GM18499 (cell line): ENCODE measurements at regions not wholly inside any gene's neighbourhood (a gene's known extent, or its start where the extent isn't known, plus 50 kb on each side); places are given as distances from the start of the nearest gene placed in this dataset.
"Not testable (repeated sequence)": the region's sequence is repeated elsewhere in the genome, so short reads cannot be mapped to it uniquely, and the experiment has no call there.

ENCODE experiments used
- ATAC-seq: cut with Tn5 transposase; IDR thresholded peaks from one replicate; pipeline ENCODE4 v1.9.1; 2021; ENCODE audit warnings: moderate number of reproducible peaks; ENCODE audit not compliant: insufficient read depth, unreplicated experiment

GRCh38 chr6:19554356-19555225, 282.6 kb upstream of the ID4 start:
- ATAC-seq: no peak

- ATAC-seq: no peak
Measured at GRCh38 chr6:19557191-19557590, 280.0 kb upstream of the ID4 start.

- no peak for ATAC-seq
Measured at GRCh38 chr6:19558201-19558600, 279.0 kb upstream of the ID4 start.

GRCh38 chr6:19558934-19559333, 278.2 kb upstream of the ID4 start:
- no peak for ATAC-seq

GRCh38 chr6:19562468-19562867, 274.7 kb upstream of the ID4 start:
- no peak for ATAC-seq

GRCh38 chr6:19569563-19569962, 267.6 kb upstream of the ID4 start:
- no peak for ATAC-seq

GRCh38 chr6:19571176-19571575, 266.0 kb upstream of the ID4 start:
- ATAC-seq: no peak

GRCh38 chr6:19578481-19578880, 258.7 kb upstream of the ID4 start:
- ATAC-seq: no peak

- ATAC-seq: not testable (repeated sequence)
Measured at GRCh38 chr6:19584207-19584606, 253.0 kb upstream of the ID4 start.

GRCh38 chr6:19587238-19587942, 249.8 kb upstream of the ID4 start:
- no peak for ATAC-seq

- ATAC-seq: no peak
Measured at GRCh38 chr6:19590501-19591131, 246.6 kb upstream of the ID4 start.

GRCh38 chr6:19597809-19598320, 239.3 kb upstream of the ID4 start:
- no peak for ATAC-seq

GRCh38 chr6:19599796-19600464, 237.2 kb upstream of the ID4 start:
- no peak for ATAC-seq

GRCh38 chr6:19602434-19603013, 234.6 kb upstream of the ID4 start:
- no peak for ATAC-seq

- no peak for ATAC-seq
Measured at GRCh38 chr6:19603721-19604120, 233.4 kb upstream of the ID4 start.

GRCh38 chr6:19605624-19606023, 231.5 kb upstream of the ID4 start:
- no peak for ATAC-seq

GRCh38 chr6:19608546-19608945, 228.6 kb upstream of the ID4 start:
- ATAC-seq: no peak

- ATAC-seq: no peak
Measured at GRCh38 chr6:19609972-19610641, 227.1 kb upstream of the ID4 start.

- not testable (repeated sequence) for ATAC-seq
Measured at GRCh38 chr6:19612672-19613466, 224.3 kb upstream of the ID4 start.
